ENCODE measurements at regions not wholly inside any gene's neighbourhood (a gene's known extent, or its start where the extent isn't known, plus 50 kb on each side); places are given as distances from the start of the nearest gene placed in this dataset.
A peak's percentile ranks its signal among the peaks of the same experiment; 100 is the strongest.

- ChIA-PET CTCF (interaction anchor here (0.6 kb wide), 1 partner anchor 13 kb away, joined by 4 read pairs; no protein-coding TSS in a partner anchor), POLR2A (no interaction called here)
- Mint-ChIP-seq H3K36me3 (peaks cover 3% of the 10 kb centered on the region; the same call in 1 of the 2 replicates), H3K9me3 (peaks cover 4% of the 10 kb centered on the region; the same call in 1 of the 2 replicates), H3K27ac (no peak overlapping the region), H3K4me3 (no peak overlapping the region), H3K4me1 (peaks cover 31% of the 10 kb centered on the region), H3K27me3 (ENCODE audit: low read depth) (no peaks in the 10 kb centered on the region)
- no peak for TF ChIP-seq E2F1 (CRISPR knock-in tag; IDR thresholded peaks at IDR 0.05)
- TF ChIP-seq AR (CRISPR knock-in tag; IDR thresholded peaks at IDR 0.05): no peak
- no peak for TF ChIP-seq ZNF512 (CRISPR knock-in tag; IDR thresholded peaks at IDR 0.05; ENCODE audit: borderline replicate concordance)
- no peak for TF ChIP-seq ATF2 (CRISPR knock-in tag; IDR thresholded peaks at IDR 0.05; ENCODE audit: borderline replicate concordance, low read depth)
- no peak for TF ChIP-seq ZNF121 (CRISPR knock-in tag; IDR thresholded peaks at IDR 0.05)
- no peak for ATAC-seq
- DNase-seq (ENCODE audit: low spot score): no peak
Measured at GRCh38 chr14:84404246-84404645, 1125.7 kb upstream of the FLRT2 start.

GRCh38 chr14:84409435-84409834 lies 1120.5 kb upstream of the FLRT2 start:
- no peak overlapping the region for H3K4me3 Mint-ChIP-seq
- peaks cover 26% of the 10 kb centered on the region for H3K36me3 Mint-ChIP-seq
- ATAC-seq (0 out of 2 replicates have a peak, but pooled peaks have one; percentile 41), DNase-seq (ENCODE audit: low spot score) (no peak)
- H3K27me3 Mint-ChIP-seq (ENCODE audit: low read depth): no peaks in the 10 kb centered on the region
- peaks cover 39% of the 10 kb centered on the region for H3K9me3 Mint-ChIP-seq
- H3K4me1 Mint-ChIP-seq: peaks cover 24% of the 10 kb centered on the region
- POLR2A ChIA-PET: no interaction called here
- CTCF ChIA-PET: no interaction called here
- no peak overlapping the region for H3K27ac Mint-ChIP-seq
- TF ChIP-seq NFYB (CRISPR knock-in tag; conservative IDR thresholded peaks at IDR 0.05; ENCODE audit: low read depth) (no peak), JUN (CRISPR knock-in tag; IDR thresholded peaks at IDR 0.05) (no peak), HMGA2 (CRISPR knock-in tag; IDR thresholded peaks at IDR 0.05) (no peak), ZNF423 (CRISPR knock-in tag; IDR thresholded peaks at IDR 0.05) (no peak), KAT7 (CRISPR knock-in tag; IDR thresholded peaks at IDR 0.05; ENCODE audit: borderline replicate concordance) (no peak), NFATC4 (CRISPR knock-in tag; IDR thresholded peaks at IDR 0.05) (no peak), ERG (CRISPR knock-in tag; IDR thresholded peaks at IDR 0.05) (no peak)

- Mint-ChIP-seq H3K36me3 (peaks cover 26% of the 10 kb centered on the region), H3K4me3 (no peak overlapping the region), H3K4me1 (peaks cover 16% of the 10 kb centered on the region), H3K27me3 (ENCODE audit: low read depth) (no peaks in the 10 kb centered on the region), H3K9me3 (peaks cover 39% of the 10 kb centered on the region), H3K27ac (no peak overlapping the region)
- ChIA-PET POLR2A (no interaction called here), CTCF (no interaction called here)
- DNase-seq (ENCODE audit: low spot score) (no peak), ATAC-seq (no peak)
- no peak for TF ChIP-seq MAX (CRISPR knock-in tag; IDR thresholded peaks at IDR 0.05)
- no peak for TF ChIP-seq ARID4B (CRISPR knock-in tag; IDR thresholded peaks at IDR 0.05; ENCODE audit: borderline replicate concordance)
- no peak for TF ChIP-seq JUN (CRISPR knock-in tag; IDR thresholded peaks at IDR 0.05)
Measured at GRCh38 chr14:84410344-84410743, 1119.6 kb upstream of the FLRT2 start.

All from WTC11 (cell line).